Astrocyte (in vitro differentiated cells and primary cell): ENCODE measurements at regions not wholly inside any gene's neighbourhood (a gene's known extent, or its start where the extent isn't known, plus 50 kb on each side); places are given as distances from the start of the nearest gene placed in this dataset.

Experiments
- EZH2 ChIP-seq: IDR thresholded peaks from 2 replicates; pipeline ENCODE4 v1.6.1; 2012; ENCODE audit warnings: mild to moderate bottlenecking, low read length, inconsistent platforms; ENCODE audit not compliant: insufficient read depth
- TF ChIP-seq, protein P1 (sequence below): IDR thresholded peaks from 2 replicates; pipeline ENCODE4 v1.5.1; 2011; ENCODE audit warnings: low read depth, mild to moderate bottlenecking, inconsistent platforms, low read length, moderate library complexity; ENCODE audit not compliant: insufficient read depth

GRCh38 chr21:35394049-35394448 is 344.9 kb upstream of the RUNX1 start:
- TF ChIP-seq, protein P1, sequence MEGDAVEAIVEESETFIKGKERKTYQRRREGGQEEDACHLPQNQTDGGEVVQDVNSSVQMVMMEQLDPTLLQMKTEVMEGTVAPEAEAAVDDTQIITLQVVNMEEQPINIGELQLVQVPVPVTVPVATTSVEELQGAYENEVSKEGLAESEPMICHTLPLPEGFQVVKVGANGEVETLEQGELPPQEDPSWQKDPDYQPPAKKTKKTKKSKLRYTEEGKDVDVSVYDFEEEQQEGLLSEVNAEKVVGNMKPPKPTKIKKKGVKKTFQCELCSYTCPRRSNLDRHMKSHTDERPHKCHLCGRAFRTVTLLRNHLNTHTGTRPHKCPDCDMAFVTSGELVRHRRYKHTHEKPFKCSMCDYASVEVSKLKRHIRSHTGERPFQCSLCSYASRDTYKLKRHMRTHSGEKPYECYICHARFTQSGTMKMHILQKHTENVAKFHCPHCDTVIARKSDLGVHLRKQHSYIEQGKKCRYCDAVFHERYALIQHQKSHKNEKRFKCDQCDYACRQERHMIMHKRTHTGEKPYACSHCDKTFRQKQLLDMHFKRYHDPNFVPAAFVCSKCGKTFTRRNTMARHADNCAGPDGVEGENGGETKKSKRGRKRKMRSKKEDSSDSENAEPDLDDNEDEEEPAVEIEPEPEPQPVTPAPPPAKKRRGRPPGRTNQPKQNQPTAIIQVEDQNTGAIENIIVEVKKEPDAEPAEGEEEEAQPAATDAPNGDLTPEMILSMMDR: no peak
- no peak for TF ChIP-seq EZH2
